Ishikawa (cell line): ENCODE measurements at regions not wholly inside any gene's neighbourhood (a gene's known extent, or its start where the extent isn't known, plus 50 kb on each side); places are given as distances from the start of the nearest gene placed in this dataset.

Experiments used
- CEBPB ChIP-seq: IDR thresholded peaks from 2 replicates; pipeline ENCODE4 v1.6.1; 2012
- CREB1 ChIP-seq: IDR thresholded peaks from 2 replicates; pipeline ENCODE4 v1.6.1; 2012; ENCODE audit warnings: low read depth
- EGR1 ChIP-seq: IDR thresholded peaks from 2 replicates; pipeline ENCODE4 v1.6.1; 2012
- EP300 ChIP-seq: IDR thresholded peaks from 2 replicates; pipeline ENCODE4 v1.6.1; 2012; ENCODE audit warnings: borderline replicate concordance
- FOXM1 ChIP-seq: IDR thresholded peaks from 2 replicates; pipeline ENCODE4 v1.6.1; 2012; ENCODE audit warnings: low read depth, borderline replicate concordance
- MAX ChIP-seq: IDR thresholded peaks from 2 replicates; pipeline ENCODE4 v1.6.1; 2012
- NFIC ChIP-seq: IDR thresholded peaks from 2 replicates; pipeline ENCODE4 v1.6.1; 2012
- RAD21 ChIP-seq: IDR thresholded peaks from 2 replicates; pipeline ENCODE4 v1.6.1; 2012; ENCODE audit warnings: low read depth
- REST ChIP-seq: IDR thresholded peaks from 2 replicates; pipeline ENCODE4 v1.6.1; 2012; ENCODE audit warnings: low read depth, mild to moderate bottlenecking
- TAF1 ChIP-seq: IDR thresholded peaks from 2 replicates; pipeline ENCODE4 v1.6.1; 2012; ENCODE audit warnings: low read depth, mild to moderate bottlenecking
- TCF12 ChIP-seq: IDR thresholded peaks from 2 replicates; pipeline ENCODE4 v1.6.1; 2012; ENCODE audit warnings: low read depth
- TEAD4 ChIP-seq: IDR thresholded peaks from 2 replicates; pipeline ENCODE4 v1.6.1; 2012
- USF1 ChIP-seq: IDR thresholded peaks from 2 replicates; pipeline ENCODE4 v1.6.1; 2012
- YY1 ChIP-seq: IDR thresholded peaks from 2 replicates; pipeline ENCODE4 v1.6.1; 2012; ENCODE audit warnings: low read depth
- ZBTB7A ChIP-seq: IDR thresholded peaks from 2 replicates; pipeline ENCODE4 v1.6.1; 2012; ENCODE audit warnings: low read depth

GRCh38 chr5:56735849-56736641 is 79.3 kb upstream of the MAP3K1 start:
- TF ChIP-seq CEBPB (no peak), CREB1 (no peak), MAX (no peak)

GRCh38 chr5:56734091-56734694 is 81.2 kb upstream of the MAP3K1 start:
- TF ChIP-seq REST (no peak), EGR1 (no peak), USF1 (no peak), CREB1 (no peak), TEAD4 (peak; percentile 76), EP300 (peak; percentile 69), FOXM1 (peak; percentile 71), NFIC (peak; percentile 75), ZBTB7A (no peak), RAD21 (no peak), TCF12 (peak; percentile 73), TAF1 (no peak), CEBPB (no peak), YY1 (no peak), MAX (no peak)

GRCh38 chr5:56733580-56733979 is 81.8 kb upstream of the MAP3K1 start:
- TF ChIP-seq REST (no peak), EP300 (peak; percentile 36; the same call in 1 of the 2 replicates), NFIC (peak; percentile 38; the same call in 1 of the 2 replicates), TEAD4 (0 out of 2 replicates have a peak, but pooled peaks have one; percentile 15)

GRCh38 chr5:56732121-56732520 is 83.2 kb upstream of the MAP3K1 start:
- TF ChIP-seq RAD21 (no peak), ZBTB7A (no peak), TCF12 (no peak), EP300 (no peak), CEBPB (no peak), REST (no peak), CREB1 (no peak), TEAD4 (no peak)

- TF ChIP-seq TCF12 (no peak), TAF1 (no peak), RAD21 (no peak), EGR1 (no peak), CEBPB (no peak), CREB1 (no peak)
These were observed 85.9 kb upstream of the MAP3K1 start for GRCh38 chr5:56729488-56729887.
